Activated CD4-positive, alpha-beta memory T cell treated with anti-CD3 and anti-CD28 coated beads for 36 hours (primary cell): ENCODE measurements at regions not wholly inside any gene's neighbourhood (a gene's known extent, or its start where the extent isn't known, plus 50 kb on each side); places are given as distances from the start of the nearest gene placed in this dataset.

Source experiments
- CTCF ChIA-PET: fragments of 350-600 bp; sonication (Branson Sonifier 250); formaldehyde crosslinking; loops from one replicate; lab custom pipeline; 2021; ENCODE audit warnings: antibody characterized with exemption, inconsistent platforms; lab: Charles Lee
- POLR2A ChIA-PET: fragments of 350-600 bp; sonication (Branson Sonifier 250); formaldehyde crosslinking; loops from one replicate; lab custom pipeline; 2021; ENCODE audit warnings: antibody characterized with exemption; lab: Charles Lee
- DNase-seq: peaks from one replicate; pipeline ENCODE4 v3.0.0-alpha.2; 2020
- H3K27ac Mint-ChIP-seq: one replicate; pipeline ENCODE4 v1.8.0; 2021; ENCODE audit warnings: mixed read lengths
- H3K27me3 Mint-ChIP-seq: one replicate; pipeline ENCODE4 v1.8.0; 2021; ENCODE audit warnings: mixed read lengths
- H3K36me3 Mint-ChIP-seq: one replicate; pipeline ENCODE4 v1.8.0; 2021; ENCODE audit warnings: mixed read lengths
- H3K4me1 Mint-ChIP-seq: one replicate; pipeline ENCODE4 v1.8.0; 2021; ENCODE audit warnings: low read depth, mixed read lengths
- H3K4me3 Mint-ChIP-seq: one replicate; pipeline ENCODE4 v1.8.0; 2021; ENCODE audit warnings: mild to moderate bottlenecking, mixed read lengths
- H3K9me3 Mint-ChIP-seq: one replicate; pipeline ENCODE4 v1.8.0; 2021; ENCODE audit warnings: mixed read lengths
- intact Hi-C: fragments of 100-400 bp; cut with micrococcal nuclease; formaldehyde crosslinking; loops from one replicate; pipeline ENCODE4 v1.15.1; 2023

DNA sequence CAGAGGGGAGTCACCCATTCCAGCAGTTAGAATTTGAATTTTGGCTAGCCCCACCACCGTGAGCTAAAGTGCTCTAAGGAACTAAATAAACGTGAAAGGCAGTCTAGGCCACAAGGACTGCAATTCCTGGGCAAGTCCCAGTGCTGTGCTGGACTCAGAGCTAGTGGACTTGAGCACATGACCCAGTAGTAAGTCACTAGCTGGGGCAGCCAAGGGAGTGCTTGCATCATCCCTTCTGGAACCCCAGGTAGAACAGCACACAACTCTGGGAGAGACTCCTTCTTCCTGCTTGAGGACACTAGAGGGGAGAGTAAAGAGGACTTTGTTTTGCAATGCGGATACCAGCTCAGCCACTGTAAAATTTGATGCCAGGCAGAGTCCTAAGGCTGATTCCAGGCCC is 672.2 kb downstream of the CPS1 start:
- Mint-ChIP-seq H3K4me3 (no peak overlapping the region), H3K9me3 (peaks cover 3% of the 10 kb centered on the region), H3K4me1 (no peaks in the 10 kb centered on the region), H3K27ac (no peak overlapping the region), H3K27me3 (no peaks in the 10 kb centered on the region), H3K36me3 (no peaks in the 10 kb centered on the region)
- intact Hi-C loops, result no loop called here
- POLR2A ChIA-PET, result no interaction called here
- DNase-seq, result no peak
- CTCF ChIA-PET, result no interaction called here

DNA sequence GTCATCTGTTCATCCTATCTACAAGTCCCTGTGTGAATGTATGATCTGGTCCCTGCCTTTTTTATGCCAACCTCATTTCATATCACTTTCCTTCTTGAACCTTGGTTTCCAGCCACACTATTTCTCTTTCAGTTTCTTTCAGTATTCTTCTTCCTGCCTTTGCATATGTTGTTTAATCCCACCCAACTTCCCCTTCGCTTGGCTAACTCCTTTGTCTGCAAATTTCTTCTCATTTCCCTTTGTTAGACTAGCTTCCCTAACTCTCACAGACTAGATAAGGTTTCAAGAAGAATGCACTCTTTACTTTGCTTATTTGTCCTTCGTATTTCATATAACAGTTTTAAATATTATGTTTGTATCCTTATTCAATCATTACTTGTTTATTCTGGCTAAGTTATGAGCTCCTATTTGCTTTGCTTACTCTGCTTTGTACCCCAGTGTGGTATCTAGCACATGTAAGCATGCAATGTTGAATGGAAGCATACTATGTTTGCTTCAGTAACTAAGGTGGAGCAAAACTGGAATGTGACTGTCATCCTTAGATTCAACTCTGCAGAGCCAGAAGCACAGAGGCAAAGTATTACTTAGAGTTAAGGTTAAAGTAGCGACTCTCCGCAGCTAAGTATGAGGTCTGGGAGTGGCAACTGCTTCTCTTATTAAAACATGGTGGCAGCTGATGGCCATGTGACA is 681.3 kb downstream of the CPS1 start:
- H3K27me3 Mint-ChIP-seq, result no peaks in the 10 kb centered on the region
- intact Hi-C loops, result no loop called here
- ChIA-PET CTCF (no interaction called here), POLR2A (no interaction called here)
- no peaks in the 10 kb centered on the region for H3K4me1 Mint-ChIP-seq
- no peak for DNase-seq
- H3K36me3 Mint-ChIP-seq, result no peaks in the 10 kb centered on the region
- H3K27ac Mint-ChIP-seq, result no peak overlapping the region
- H3K9me3 Mint-ChIP-seq, result no peaks in the 10 kb centered on the region
- no peak overlapping the region for H3K4me3 Mint-ChIP-seq

DNA sequence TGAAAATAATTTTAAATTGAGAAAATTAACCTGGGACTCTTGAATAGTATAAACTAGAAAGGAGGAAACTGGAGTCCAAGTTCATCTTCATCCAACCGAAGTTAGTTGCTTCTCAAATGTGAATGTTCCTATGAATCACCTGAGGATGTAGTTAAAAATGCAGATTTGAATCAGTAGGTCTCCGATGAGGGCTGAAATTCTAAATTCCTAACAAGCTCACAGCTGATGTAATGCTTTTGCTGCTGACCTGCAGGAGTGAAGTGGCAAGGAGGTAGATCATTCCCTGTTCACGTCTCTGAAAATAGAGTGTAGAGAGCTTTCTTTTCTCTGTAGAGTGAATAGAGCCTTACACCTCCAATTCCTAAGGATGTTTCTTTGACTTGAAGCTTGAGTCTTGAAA is 685.5 kb downstream of the CPS1 start:
- ChIA-PET POLR2A (no interaction called here), CTCF (no interaction called here)
- no peak overlapping the region for H3K4me3 Mint-ChIP-seq
- no peak for DNase-seq
- no peaks in the 10 kb centered on the region for H3K36me3 Mint-ChIP-seq
- no peaks in the 10 kb centered on the region for H3K27me3 Mint-ChIP-seq
- H3K4me1 Mint-ChIP-seq, result no peaks in the 10 kb centered on the region
- no peak overlapping the region for H3K27ac Mint-ChIP-seq
- no peaks in the 10 kb centered on the region for H3K9me3 Mint-ChIP-seq
- intact Hi-C loops, result no loop called here

DNA sequence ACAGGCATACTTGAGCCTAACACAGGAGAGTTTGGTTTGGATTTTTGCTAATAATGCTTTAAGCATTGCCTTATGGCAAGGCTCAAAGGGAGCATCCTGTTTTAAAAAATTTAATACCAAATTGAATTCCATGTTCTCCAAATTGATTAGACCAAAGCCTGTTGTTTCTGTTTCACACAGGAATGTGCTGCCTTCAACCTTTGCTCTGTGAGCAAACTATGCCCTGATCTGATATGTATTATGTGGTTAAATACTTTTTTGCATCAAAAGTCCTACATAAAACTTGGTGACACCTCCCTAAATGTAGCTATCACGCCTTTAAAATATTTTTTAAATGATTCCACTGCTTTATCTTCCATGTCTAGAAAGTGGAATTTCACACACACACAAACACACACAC is 691.4 kb downstream of the CPS1 start:
- ChIA-PET CTCF (no interaction called here), POLR2A (no interaction called here)
- no peak for DNase-seq
- no peak overlapping the region for H3K4me3 Mint-ChIP-seq
- no peaks in the 10 kb centered on the region for H3K4me1 Mint-ChIP-seq
- H3K36me3 Mint-ChIP-seq, result no peaks in the 10 kb centered on the region
- intact Hi-C loops, result no loop called here
- H3K9me3 Mint-ChIP-seq, result no peaks in the 10 kb centered on the region
- no peaks in the 10 kb centered on the region for H3K27me3 Mint-ChIP-seq
- no peak overlapping the region for H3K27ac Mint-ChIP-seq

DNA sequence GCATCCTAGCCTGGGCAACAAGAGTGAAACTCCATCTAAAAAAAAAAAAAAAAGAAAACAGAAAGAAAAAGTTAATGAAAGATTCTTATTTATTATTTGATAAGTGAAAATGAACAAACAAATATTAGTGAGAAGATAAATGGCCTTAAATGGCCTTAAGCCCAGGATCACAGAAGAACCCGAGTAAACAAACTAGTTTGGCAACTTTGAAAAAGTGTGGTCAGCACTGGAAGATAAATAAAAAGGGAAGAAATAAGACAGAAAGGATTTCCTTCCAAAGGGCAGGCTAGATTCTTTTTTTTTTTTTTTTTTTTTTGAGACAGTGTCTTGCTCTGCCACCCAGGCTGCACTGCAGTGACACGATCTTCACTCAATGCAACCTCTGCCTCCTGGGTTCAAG is 692.4 kb downstream of the CPS1 start:
- ChIA-PET POLR2A (no interaction called here), CTCF (no interaction called here)
- intact Hi-C loops, result no loop called here
- no peaks in the 10 kb centered on the region for H3K9me3 Mint-ChIP-seq
- no peak overlapping the region for H3K4me3 Mint-ChIP-seq
- DNase-seq, result no peak
- no peak overlapping the region for H3K27ac Mint-ChIP-seq
- H3K27me3 Mint-ChIP-seq, result no peaks in the 10 kb centered on the region
- no peaks in the 10 kb centered on the region for H3K36me3 Mint-ChIP-seq
- no peaks in the 10 kb centered on the region for H3K4me1 Mint-ChIP-seq

DNA sequence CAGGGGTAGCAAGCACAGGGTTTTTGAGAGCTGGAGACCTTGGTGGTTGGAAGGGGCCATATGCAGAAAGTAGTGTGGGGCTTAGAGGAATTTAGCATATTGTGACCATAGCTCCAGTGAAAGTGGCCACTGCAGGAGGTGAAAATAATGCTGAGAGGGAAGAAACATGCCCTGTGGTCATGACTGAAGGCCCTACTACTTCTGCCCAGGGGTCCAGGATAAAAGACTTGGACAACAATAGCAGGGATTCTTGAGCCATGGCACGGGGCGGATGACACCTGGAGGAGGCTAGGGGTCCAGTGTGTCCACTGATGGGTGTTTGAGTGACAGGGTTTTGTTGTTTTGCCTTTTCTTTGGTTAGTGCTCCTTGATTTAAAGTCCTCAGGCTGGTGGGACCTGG is 694.6 kb downstream of the CPS1 start:
- Mint-ChIP-seq H3K27me3 (no peaks in the 10 kb centered on the region), H3K36me3 (no peaks in the 10 kb centered on the region), H3K4me1 (no peaks in the 10 kb centered on the region), H3K4me3 (no peak overlapping the region), H3K9me3 (peaks cover 2% of the 10 kb centered on the region), H3K27ac (no peak overlapping the region)
- POLR2A ChIA-PET, result no interaction called here
- CTCF ChIA-PET, result no interaction called here
- intact Hi-C loops, result no loop called here
- no peak for DNase-seq

DNA sequence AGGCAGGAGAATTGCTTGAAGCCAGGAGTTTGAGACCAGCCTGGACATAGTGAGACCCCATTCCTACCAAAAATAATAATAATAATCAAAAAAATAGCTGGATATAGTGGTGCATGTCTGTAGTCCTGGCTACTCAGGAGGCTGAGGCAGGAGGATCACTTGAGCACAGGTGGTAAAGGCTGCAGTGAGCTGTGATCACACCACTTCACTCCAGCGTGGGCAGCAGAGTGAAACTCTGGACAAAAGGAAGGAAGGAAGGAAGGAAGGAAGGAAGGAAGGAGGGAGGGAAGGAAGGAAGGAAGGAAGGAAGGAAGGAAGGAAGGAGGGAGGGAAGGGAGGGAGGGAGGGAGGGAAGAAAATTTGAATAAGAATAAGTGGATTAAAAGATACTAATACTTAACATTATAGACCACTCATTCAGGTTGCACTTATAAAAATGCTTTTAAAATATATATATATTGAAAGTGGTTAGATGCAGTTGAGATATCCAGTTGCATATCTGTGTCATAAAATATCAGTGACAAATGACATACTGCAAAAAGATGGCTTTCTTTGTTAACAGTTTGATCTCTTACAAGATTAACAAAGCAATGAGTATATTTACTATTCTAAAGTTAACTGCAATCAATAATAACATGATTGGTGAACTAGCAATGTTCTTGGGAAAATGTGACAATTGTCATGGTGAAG is 702.4 kb downstream of the CPS1 start:
- CTCF ChIA-PET, result no interaction called here
- DNase-seq, result no peak
- intact Hi-C loops, result no loop called here

DNA sequence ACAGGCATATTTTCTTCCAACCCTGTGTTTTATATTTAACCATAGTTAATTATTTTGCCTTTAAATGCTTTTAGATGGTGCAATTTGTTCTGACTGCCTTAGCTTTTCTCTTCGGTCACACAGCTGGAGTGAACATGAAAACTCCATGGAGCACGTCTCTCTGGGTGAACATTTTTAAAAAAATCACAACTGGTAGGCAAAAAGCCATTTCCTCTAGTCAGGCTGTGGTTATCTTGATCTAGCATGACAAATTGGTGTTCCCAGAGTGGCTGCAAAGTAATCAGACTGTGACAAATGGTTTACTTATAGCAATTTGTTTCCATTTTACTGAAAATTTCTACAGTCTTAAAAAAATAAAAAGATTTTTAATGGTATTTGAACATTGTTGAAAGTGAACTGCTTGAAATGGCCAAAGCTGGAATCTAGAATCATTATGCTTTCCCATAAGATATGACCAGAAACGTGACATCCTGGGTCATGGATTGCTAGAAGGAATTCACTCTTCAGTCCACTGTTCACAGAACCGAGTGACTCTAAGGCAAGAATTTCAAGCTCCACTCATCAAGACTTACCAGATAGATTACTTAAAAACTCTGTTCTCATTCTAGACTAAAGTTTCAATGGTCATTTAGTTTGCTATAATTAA is 703.6 kb downstream of the CPS1 start:
- H3K4me1 Mint-ChIP-seq, result no peaks in the 10 kb centered on the region
- ChIA-PET CTCF (no interaction called here), POLR2A (no interaction called here)
- peaks cover 5% of the 10 kb centered on the region for H3K9me3 Mint-ChIP-seq
- H3K36me3 Mint-ChIP-seq, result no peaks in the 10 kb centered on the region
- H3K27ac Mint-ChIP-seq, result no peak overlapping the region
- intact Hi-C loops, result no loop called here
- no peak overlapping the region for H3K4me3 Mint-ChIP-seq
- H3K27me3 Mint-ChIP-seq, result no peaks in the 10 kb centered on the region
- no peak for DNase-seq

More for the DNA sequence above, 702.4 kb downstream of the CPS1 start:
- Mint-ChIP-seq H3K9me3 (peaks cover 7% of the 10 kb centered on the region), H3K27me3 (no peaks in the 10 kb centered on the region), H3K4me3 (no peak overlapping the region), H3K27ac (no peak overlapping the region), H3K36me3 (no peaks in the 10 kb centered on the region), H3K4me1 (no peaks in the 10 kb centered on the region)
- POLR2A ChIA-PET, result no interaction called here

DNA sequence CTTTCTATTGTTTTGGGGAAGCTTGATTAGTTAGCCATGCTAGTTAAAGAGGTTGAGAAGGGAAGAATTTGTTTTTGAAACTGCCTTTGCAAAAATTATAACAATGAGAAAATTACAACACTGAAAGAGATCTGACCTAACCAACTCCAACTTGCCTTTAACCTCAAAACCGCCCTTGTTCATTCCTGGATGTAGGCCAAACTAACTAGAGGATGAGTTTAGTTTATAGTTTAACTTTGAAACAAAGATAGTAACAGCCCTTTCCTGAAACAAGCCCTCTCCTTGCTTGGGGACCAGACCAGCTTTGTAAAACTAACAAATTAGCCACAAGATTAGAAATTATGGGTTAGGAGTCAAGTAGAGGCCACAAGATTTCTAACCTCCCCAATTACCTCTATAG is 713.9 kb downstream of the CPS1 start:
- H3K27ac Mint-ChIP-seq, result no peak overlapping the region
- POLR2A ChIA-PET, result no interaction called here
- H3K36me3 Mint-ChIP-seq, result no peaks in the 10 kb centered on the region
- CTCF ChIA-PET, result no interaction called here
- no peak for DNase-seq
- no peaks in the 10 kb centered on the region for H3K4me1 Mint-ChIP-seq
- H3K4me3 Mint-ChIP-seq, result no peak overlapping the region
- H3K27me3 Mint-ChIP-seq, result no peaks in the 10 kb centered on the region
- intact Hi-C loops, result no loop called here
- H3K9me3 Mint-ChIP-seq, result peaks cover 3% of the 10 kb centered on the region

DNA sequence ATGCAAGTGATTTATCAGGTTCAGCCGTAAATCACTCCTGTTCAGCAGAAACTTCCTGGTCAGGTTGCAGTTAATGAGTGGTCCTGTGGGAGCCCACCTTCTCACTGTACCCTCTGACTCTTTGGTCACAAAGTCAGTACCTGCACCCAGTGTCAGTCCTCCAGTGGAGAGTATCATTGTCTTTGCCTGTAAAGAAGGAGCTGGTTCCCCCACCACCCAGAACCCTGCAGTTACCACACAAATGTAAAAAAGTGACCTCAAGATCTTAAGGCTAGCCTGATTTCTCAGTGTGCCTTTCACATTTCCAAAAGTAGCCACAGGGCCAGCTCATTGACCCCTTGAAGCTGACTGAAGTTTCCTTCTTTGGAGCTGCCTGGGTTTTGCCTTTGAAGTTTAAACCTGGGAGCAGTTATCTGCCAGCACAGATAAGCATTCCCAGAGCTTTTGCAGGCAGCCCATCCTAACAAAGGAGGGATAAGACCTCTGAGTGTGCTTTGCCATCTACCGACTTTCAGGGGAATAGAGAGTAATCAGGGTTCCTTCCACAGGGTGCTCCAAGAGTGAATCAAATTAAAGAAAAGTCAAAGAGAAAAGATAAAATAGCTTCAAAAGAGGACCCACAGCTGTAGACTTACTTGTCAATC is 725.2 kb downstream of the CPS1 start:
- no peaks in the 10 kb centered on the region for H3K27me3 Mint-ChIP-seq
- no peak for DNase-seq
- intact Hi-C loops, result no loop called here
- H3K4me1 Mint-ChIP-seq, result no peaks in the 10 kb centered on the region
- H3K4me3 Mint-ChIP-seq, result no peak overlapping the region
- ChIA-PET CTCF (no interaction called here), POLR2A (no interaction called here)
- no peak overlapping the region for H3K27ac Mint-ChIP-seq
- no peaks in the 10 kb centered on the region for H3K36me3 Mint-ChIP-seq
- H3K9me3 Mint-ChIP-seq, result no peaks in the 10 kb centered on the region

DNA sequence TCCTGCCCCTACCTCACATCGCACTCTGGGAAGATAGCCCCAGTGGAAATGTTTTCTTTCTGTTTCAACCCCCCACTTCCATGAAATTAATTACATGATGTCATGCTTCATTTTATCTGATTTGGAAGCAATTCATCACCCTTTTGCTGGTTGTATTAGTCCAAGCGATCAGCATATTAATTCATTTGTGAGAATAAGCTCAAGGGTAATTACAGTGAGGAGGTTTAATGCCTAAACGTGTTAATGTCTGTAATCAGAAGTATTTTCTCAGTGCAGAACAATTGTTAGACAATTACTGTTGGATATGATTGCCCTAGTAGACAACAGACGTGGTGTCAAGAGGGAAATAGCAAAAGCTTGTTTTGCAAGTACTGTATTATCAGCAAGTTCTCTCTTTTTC is 746.3 kb downstream of the CPS1 start:
- Mint-ChIP-seq H3K36me3 (no peaks in the 10 kb centered on the region), H3K27me3 (no peaks in the 10 kb centered on the region), H3K4me1 (no peaks in the 10 kb centered on the region), H3K4me3 (no peak overlapping the region), H3K27ac (no peak overlapping the region), H3K9me3 (peaks cover 11% of the 10 kb centered on the region)
- no peak for DNase-seq
- ChIA-PET POLR2A (no interaction called here), CTCF (no interaction called here)
- intact Hi-C loops, result no loop called here

DNA sequence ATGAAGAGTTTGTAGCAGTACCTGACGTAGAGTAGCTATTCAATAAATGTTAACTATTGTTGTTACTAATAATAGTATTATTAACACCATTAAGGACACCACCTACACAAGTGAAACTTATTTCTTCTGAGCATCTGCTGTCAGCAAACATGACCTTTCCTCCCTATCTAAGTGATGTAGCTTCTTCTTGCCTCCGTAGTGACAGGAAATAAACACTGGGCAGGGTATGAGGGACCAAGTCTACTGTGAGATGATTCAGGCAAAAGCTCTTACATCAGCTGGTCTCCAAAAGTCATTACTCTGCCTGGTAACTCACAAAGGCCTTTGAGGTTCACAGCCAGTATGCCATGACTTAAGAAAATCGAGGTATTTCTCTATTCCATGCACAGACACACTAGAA is 750.5 kb downstream of the CPS1 start:
- Mint-ChIP-seq H3K27me3 (no peaks in the 10 kb centered on the region), H3K9me3 (peaks cover 11% of the 10 kb centered on the region), H3K4me1 (no peaks in the 10 kb centered on the region), H3K36me3 (no peaks in the 10 kb centered on the region), H3K4me3 (no peak overlapping the region), H3K27ac (no peak overlapping the region)
- CTCF ChIA-PET, result no interaction called here
- no peak for DNase-seq
- intact Hi-C loops, result no loop called here
- POLR2A ChIA-PET, result no interaction called here
